T-helper 2 cell treated with Interferon-gamma antibody and Interleukin-4, amounts not matched to agents 5 μg/mL and 100 μg/mL, for 36 hours (primary cell): ENCODE measurements at regions not wholly inside any gene's neighbourhood (a gene's known extent, or its start where the extent isn't known, plus 50 kb on each side); places are given as distances from the start of the nearest gene placed in this dataset.

Experiments
- DNase-seq: peaks from one replicate; pipeline ENCODE4 v3.0.0; 2021; ENCODE audit warnings: low spot score
- H3K27ac Mint-ChIP-seq: one replicate; pipeline ENCODE4 v1.8.0; 2021; ENCODE audit warnings: mild to moderate bottlenecking, mixed read lengths
- H3K27me3 Mint-ChIP-seq: one replicate; pipeline ENCODE4 v1.8.0; 2021; ENCODE audit warnings: low read depth, mixed read lengths
- H3K36me3 Mint-ChIP-seq: one replicate; pipeline ENCODE4 v1.8.0; 2021; ENCODE audit warnings: low read depth, mixed read lengths
- H3K4me1 Mint-ChIP-seq: one replicate; pipeline ENCODE4 v1.8.0; 2021; ENCODE audit warnings: low read depth, mixed read lengths
- H3K4me3 Mint-ChIP-seq: one replicate; pipeline ENCODE4 v1.8.0; 2022; ENCODE audit warnings: mild to moderate bottlenecking, moderate library complexity, mixed read lengths
- H3K9me3 Mint-ChIP-seq: one replicate; pipeline ENCODE4 v1.8.0; 2021; ENCODE audit warnings: mixed read lengths

DNA sequence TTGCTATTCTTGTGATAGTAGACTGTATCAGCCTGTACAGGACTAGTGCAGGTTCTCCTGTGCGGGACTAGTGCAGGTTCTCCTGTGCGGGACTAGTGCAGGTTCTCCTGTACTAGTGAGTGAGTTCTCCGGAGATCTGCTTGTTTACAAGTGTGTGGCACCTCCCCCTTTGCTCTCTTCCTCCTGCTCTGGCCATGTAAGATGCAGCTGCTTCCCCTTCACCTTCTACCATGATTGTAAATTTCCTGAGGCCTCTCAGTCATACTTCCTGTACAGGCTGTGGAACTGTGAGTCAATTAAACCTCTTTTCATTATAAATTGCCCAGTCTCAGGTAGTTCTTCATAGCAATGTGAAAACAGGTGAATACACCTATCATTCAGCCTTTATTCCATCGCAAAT is 289.6 kb downstream of the TEX29 start:
- H3K27ac Mint-ChIP-seq, result no peak overlapping the region
- no peaks in the 10 kb centered on the region for H3K27me3 Mint-ChIP-seq
- H3K4me1 Mint-ChIP-seq, result no peaks in the 10 kb centered on the region
- no peak overlapping the region for H3K4me3 Mint-ChIP-seq
- no peaks in the 10 kb centered on the region for H3K36me3 Mint-ChIP-seq
- H3K9me3 Mint-ChIP-seq, result no peaks in the 10 kb centered on the region
- DNase-seq, result no peak

DNA sequence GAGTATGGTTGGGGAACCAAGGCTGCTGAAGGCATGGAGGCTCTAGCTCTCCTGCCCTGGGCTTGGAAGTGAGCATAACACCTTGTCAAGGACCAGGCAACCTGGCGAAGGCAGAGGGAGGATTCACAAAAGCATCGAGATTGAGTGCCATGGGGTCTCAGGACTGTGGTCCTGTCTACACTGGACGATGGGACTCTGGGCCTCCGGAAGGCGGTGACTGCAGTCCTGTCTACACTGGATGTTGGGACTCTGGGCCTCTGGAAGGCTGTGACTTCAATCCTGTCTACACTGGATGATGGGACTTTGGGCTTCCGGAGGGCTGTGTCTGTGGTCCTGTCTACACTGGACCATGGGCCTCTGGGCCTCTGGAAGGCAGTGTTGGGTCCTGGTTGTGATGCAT is 290.4 kb downstream of the TEX29 start:
- no peaks in the 10 kb centered on the region for H3K36me3 Mint-ChIP-seq
- H3K4me3 Mint-ChIP-seq, result no peak overlapping the region
- H3K9me3 Mint-ChIP-seq, result no peaks in the 10 kb centered on the region
- DNase-seq, result no peak
- H3K27me3 Mint-ChIP-seq, result no peaks in the 10 kb centered on the region
- H3K4me1 Mint-ChIP-seq, result no peaks in the 10 kb centered on the region
- H3K27ac Mint-ChIP-seq, result no peak overlapping the region

DNA sequence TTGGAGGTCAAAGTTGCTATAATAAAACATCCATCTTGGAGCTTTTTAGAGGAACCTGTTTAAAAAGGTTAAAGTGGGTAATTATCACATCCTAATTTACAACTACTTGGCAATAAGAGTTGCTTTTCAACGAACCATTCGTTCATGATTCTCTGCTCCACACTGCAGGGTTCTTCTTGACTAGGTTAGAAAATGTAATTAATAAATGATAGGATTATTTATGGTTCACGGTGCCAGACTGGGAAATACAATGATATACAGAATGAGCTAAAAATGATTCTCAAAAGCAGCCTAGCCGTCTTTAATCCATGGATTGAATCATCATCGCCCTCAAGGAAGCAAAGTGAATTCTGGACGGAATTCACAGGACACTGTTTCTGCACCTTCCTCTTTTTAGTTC is 291.2 kb downstream of the TEX29 start:
- H3K4me1 Mint-ChIP-seq, result no peaks in the 10 kb centered on the region
- no peaks in the 10 kb centered on the region for H3K9me3 Mint-ChIP-seq
- no peak overlapping the region for H3K27ac Mint-ChIP-seq
- H3K4me3 Mint-ChIP-seq, result no peak overlapping the region
- no peak for DNase-seq
- no peaks in the 10 kb centered on the region for H3K27me3 Mint-ChIP-seq
- H3K36me3 Mint-ChIP-seq, result no peaks in the 10 kb centered on the region

DNA sequence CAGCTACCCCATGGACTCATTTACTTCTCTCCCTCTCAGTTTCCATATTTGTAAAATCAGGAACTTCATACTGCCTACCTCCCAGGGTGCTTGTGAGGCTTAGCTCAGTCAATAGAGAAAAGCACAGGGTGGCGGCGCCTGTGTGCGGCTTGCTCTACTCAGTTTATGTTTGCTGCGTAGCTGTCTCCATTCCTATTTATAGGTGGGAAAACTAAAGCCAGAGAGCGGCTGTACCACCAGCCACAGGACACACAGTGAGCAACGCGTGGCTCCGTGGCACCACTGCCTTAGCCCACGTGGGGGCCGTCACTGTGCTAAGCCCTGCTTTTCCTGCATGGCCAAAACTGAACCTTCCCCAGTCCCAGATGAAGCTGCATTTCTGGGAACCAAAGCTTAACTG is 292.4 kb downstream of the TEX29 start:
- Mint-ChIP-seq H3K4me3 (no peak overlapping the region), H3K9me3 (no peaks in the 10 kb centered on the region), H3K36me3 (no peaks in the 10 kb centered on the region), H3K27ac (no peak overlapping the region), H3K4me1 (no peaks in the 10 kb centered on the region), H3K27me3 (no peaks in the 10 kb centered on the region)
- no peak for DNase-seq

DNA sequence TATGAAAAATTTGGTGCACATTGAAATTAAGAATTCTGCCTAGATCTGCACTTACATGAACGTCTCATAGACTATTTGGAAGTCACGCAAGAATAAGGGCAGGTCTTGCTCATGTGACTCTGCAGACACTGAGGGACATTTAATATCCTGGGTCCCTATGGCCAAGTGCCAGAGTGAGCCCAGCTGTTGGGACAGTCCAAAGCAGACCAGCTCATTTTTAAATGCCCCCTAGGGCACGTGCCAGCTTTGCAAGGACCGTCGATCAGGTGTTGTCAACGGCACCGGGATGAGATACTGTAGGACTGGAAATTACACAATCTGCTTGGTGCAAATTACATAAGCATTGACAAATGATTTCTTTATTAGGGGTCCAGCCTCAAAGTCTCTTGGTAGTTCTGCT is 293.6 kb downstream of the TEX29 start:
- no peak for DNase-seq
- Mint-ChIP-seq H3K4me3 (no peak overlapping the region), H3K9me3 (no peaks in the 10 kb centered on the region), H3K36me3 (no peaks in the 10 kb centered on the region), H3K27me3 (no peaks in the 10 kb centered on the region), H3K4me1 (no peaks in the 10 kb centered on the region), H3K27ac (no peak overlapping the region)

DNA sequence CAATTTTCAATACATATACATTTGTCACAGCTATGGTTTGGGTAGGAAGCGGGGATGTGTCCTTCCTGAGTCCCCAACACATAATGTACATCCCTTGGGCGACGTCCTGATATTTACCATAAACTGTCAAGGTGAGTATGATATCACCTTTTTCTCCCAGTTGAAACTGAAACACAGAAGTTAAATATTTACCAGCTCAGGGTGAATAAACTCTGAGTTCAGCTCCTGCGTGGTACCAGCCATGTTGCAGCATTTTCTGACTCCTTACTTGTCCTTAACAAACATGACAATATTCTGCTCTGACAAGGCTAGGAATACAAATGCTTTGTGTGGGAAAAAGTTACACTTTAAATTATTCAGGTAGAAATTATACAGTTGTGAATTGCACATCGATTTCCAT is 294.2 kb downstream of the TEX29 start:
- H3K27ac Mint-ChIP-seq, result no peak overlapping the region

DNA sequence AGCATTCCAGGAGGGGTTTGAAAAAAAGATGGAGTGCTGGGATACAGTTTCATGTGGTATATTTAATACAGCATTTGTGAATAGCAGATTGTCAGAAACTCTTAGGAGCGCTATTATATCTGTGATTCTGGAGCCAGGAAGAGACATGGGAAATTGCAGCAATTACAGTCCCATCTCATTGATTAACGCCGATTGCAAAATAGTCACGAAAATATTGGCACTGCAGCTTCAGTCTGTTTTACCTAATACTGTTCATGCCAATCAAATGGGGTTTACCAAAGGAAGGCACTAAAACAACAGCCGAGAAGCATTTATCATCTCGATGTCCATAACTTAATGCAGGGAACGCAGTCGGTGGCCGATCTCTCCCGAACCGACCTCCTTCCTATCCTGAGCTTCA is 295.8 kb downstream of the TEX29 start:
- Mint-ChIP-seq H3K36me3 (no peaks in the 10 kb centered on the region), H3K4me3 (no peak overlapping the region), H3K9me3 (no peaks in the 10 kb centered on the region), H3K27me3 (no peaks in the 10 kb centered on the region), H3K4me1 (no peaks in the 10 kb centered on the region), H3K27ac (no peak overlapping the region)
- DNase-seq, result no peak

More for the DNA sequence above, 294.2 kb downstream of the TEX29 start:
- no peaks in the 10 kb centered on the region for H3K9me3 Mint-ChIP-seq
- H3K4me1 Mint-ChIP-seq, result no peaks in the 10 kb centered on the region
- DNase-seq, result no peak
- H3K36me3 Mint-ChIP-seq, result no peaks in the 10 kb centered on the region
- H3K4me3 Mint-ChIP-seq, result no peak overlapping the region
- no peaks in the 10 kb centered on the region for H3K27me3 Mint-ChIP-seq

DNA sequence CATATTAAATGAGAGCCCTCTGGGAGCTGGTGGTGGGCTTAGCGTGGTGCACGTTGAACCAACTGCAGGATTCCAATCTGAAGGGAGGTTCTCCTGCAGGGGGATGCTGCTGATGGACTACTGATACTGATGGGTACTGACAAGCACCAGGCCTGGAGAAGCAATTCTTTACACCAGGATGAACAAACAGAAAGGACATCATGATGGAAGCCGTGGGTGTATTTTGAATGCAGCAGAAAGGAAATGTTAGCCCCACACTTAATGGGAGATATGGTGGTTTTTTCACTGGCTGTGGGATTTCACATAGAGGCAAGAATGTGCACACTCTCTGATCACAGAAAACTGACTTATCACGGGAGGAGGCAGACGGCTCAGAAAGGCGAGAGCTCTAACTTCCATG is 299.7 kb downstream of the TEX29 start:
- H3K27ac Mint-ChIP-seq, result no peak overlapping the region
- no peaks in the 10 kb centered on the region for H3K9me3 Mint-ChIP-seq
- no peak for DNase-seq
- no peaks in the 10 kb centered on the region for H3K27me3 Mint-ChIP-seq
- H3K4me1 Mint-ChIP-seq, result no peaks in the 10 kb centered on the region
- H3K4me3 Mint-ChIP-seq, result no peak overlapping the region
- no peaks in the 10 kb centered on the region for H3K36me3 Mint-ChIP-seq

DNA sequence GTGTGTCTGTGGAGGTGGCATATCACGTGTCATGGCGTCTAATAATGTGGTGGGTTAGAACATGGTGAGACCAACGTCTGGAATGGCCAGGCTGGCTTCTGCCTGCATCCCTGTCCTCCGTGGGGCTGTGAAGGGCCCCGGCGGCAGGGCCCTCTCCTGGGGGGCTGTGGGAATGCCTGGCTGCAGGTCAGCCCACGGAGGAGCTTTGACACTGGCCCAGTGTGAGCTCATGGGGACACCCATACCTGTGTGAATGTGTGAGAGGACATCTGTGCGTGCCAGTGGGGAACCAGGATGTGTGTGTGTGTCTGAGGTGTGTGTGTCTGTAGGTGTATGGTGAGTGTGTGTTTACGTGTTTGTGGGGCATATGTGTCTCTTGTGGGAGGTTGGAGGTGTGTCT is 300.1 kb downstream of the TEX29 start:
- Mint-ChIP-seq H3K36me3 (no peaks in the 10 kb centered on the region), H3K9me3 (no peaks in the 10 kb centered on the region), H3K27ac (no peak overlapping the region), H3K4me1 (no peaks in the 10 kb centered on the region), H3K27me3 (no peaks in the 10 kb centered on the region), H3K4me3 (no peak overlapping the region)
- DNase-seq, result no peak

DNA sequence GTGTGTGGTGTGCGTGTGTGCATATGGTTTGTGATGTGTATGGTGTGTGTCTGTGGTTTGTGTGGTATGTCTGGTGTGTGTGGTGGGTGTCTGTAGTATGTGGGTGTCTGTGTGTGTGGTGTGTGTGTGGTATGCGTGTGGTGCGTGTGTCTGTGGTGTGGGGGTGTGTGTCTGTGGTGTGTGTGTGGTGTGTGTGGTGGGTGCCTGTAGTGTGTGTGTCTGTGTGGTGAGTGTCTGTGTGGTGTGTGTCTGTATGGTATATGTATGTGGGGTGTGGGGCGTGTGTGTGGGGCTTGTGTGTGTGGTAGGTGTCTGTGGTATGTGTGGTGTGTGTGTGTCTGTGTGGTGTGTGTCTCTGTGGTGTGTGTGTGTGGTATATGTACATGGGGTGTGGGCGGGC is 300.7 kb downstream of the TEX29 start:
- DNase-seq, result no peak
- Mint-ChIP-seq H3K9me3 (no peaks in the 10 kb centered on the region), H3K36me3 (no peaks in the 10 kb centered on the region), H3K4me1 (no peaks in the 10 kb centered on the region), H3K27ac (no peak overlapping the region), H3K27me3 (no peaks in the 10 kb centered on the region), H3K4me3 (no peak overlapping the region)

DNA sequence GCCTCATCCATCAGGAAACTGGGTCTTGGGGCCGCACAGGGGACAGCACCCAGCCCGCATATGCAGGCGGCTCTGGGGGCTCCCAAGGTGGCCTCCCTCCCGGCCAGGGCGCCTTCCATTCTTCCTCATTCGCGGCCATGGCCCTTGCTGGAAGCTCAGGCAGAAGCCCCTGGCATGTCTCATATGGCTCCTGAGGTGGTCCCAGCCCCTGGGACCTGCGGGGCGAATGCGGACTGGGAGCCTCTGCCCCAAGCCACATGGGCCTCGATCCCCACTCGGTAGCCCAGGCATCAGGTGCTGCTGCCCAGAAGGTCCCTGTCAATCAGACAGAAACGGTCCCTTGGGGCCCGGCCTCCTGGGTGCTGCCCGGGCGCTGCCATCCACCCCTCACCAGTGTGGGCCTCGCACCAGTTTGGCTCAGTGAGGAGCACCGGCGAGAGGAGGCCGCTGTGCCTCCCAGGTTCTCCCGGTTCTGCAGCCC is 301.6 kb downstream of the TEX29 start:
- Mint-ChIP-seq H3K27ac (no peak overlapping the region), H3K36me3 (no peaks in the 10 kb centered on the region), H3K27me3 (no peaks in the 10 kb centered on the region), H3K4me3 (no peak overlapping the region), H3K9me3 (no peaks in the 10 kb centered on the region), H3K4me1 (no peaks in the 10 kb centered on the region)
- DNase-seq, result no peak

DNA sequence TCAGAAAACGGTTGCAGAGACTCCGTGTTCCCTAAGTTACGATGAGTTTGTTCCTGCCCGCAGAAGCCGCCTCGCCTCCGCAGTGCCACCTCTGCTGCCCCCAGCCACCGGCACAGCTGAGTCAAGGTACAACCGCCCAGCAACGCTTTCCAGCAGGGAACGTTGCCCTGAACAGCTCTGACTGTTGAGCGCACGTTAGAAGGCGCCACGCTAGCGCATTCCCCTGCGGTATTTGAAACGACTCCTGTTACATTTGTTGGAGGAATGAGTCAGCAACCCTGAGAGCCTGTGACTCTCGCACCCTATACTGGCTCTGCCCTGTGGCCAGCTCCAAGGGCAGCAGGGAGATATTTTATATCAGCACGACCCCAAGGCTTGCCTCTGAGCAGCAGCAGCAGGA is 302.8 kb downstream of the TEX29 start:
- no peak overlapping the region for H3K4me3 Mint-ChIP-seq
- no peaks in the 10 kb centered on the region for H3K9me3 Mint-ChIP-seq
- DNase-seq, result no peak
- H3K27ac Mint-ChIP-seq, result no peak overlapping the region
- H3K27me3 Mint-ChIP-seq, result no peaks in the 10 kb centered on the region
- H3K36me3 Mint-ChIP-seq, result no peaks in the 10 kb centered on the region
- H3K4me1 Mint-ChIP-seq, result no peaks in the 10 kb centered on the region

DNA sequence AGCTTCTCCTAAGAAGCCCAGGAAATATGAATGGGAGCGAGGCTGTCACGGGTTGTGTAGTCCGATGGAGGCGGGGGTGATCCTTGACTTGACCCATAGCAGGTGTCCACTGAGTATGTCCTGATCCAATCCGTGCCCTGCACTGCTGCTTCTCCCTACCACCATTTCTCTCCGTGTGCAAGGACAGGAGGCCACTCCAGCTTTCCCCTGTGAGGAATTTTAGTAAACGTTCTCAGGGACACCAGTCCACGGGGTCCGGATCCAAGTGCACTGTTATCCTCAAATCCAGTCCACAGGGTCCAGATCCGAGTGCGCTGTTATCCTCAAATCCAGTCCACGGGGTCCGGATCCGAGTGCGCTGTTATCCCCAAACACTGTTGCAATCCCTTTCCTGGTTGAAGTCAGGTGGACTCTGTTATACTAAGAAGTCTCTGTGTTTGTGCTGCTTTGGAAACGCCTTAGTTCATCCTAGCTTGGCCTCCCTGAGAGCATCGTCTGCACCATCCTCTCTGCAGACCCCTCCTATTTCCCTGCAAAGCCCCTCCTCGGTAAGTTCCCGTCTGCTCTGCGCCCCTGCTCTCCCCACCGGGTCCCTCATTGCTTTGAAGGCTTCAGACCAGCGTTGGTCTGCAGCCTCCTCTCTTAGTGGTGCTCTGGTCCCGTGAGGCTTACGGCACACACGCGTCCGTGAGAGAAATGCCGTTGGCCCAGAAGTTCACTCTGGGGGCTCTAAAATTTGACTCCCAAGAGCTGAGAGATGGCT is 303.5 kb downstream of the TEX29 start:
- no peak overlapping the region for H3K27ac Mint-ChIP-seq
- H3K36me3 Mint-ChIP-seq, result no peaks in the 10 kb centered on the region
- no peaks in the 10 kb centered on the region for H3K9me3 Mint-ChIP-seq
- H3K4me3 Mint-ChIP-seq, result no peak overlapping the region
- DNase-seq, result no peak
- no peaks in the 10 kb centered on the region for H3K4me1 Mint-ChIP-seq
- no peaks in the 10 kb centered on the region for H3K27me3 Mint-ChIP-seq

DNA sequence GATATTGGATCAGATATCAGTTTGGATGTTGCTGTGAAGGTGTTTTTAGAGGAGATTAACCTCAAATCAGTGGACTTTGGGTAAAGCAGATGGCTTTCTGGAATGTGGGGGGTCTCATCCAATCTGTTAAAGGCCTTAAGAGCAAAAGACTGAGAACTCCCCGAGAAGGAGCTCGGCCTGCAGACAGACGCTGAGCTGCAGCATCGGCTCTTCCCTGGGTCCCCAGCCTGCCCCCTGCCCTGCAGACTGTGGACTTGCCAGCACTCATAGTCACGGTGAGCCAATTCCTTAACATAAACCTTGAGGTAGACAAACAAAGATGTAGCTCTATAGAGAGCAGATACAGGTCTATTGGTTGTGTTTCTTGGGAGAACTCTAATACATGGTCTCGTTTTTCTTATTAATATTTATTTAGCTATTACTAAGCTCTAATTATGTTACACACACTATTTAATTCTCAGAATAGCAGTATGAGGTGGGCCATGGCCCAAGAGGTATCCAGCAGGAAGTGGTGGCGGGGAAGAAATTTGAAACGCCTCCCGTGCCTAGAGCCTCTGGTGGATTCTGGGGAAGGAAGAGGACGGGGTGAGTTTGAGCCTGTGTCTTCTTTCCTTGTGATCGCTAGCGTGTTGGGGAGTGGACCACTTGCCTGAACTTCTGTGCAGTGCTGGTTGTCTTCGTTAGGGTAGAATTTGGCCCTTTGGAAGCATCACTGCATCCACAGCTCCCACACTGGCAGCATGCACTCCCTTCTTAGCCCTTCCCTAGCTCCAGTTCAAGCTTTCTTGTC is 305.3 kb downstream of the TEX29 start:
- no peak overlapping the region for H3K27ac Mint-ChIP-seq
- H3K9me3 Mint-ChIP-seq, result no peaks in the 10 kb centered on the region
- no peaks in the 10 kb centered on the region for H3K36me3 Mint-ChIP-seq
- DNase-seq, result no peak
- no peaks in the 10 kb centered on the region for H3K4me1 Mint-ChIP-seq
- no peak overlapping the region for H3K4me3 Mint-ChIP-seq
- no peaks in the 10 kb centered on the region for H3K27me3 Mint-ChIP-seq
